Hepatocyte (in vitro differentiated cells): ENCODE measurements at regions not wholly inside any gene's neighbourhood (a gene's known extent, or its start where the extent isn't known, plus 50 kb on each side); places are given as distances from the start of the nearest gene placed in this dataset.

Source experiments
- EZH2 ChIP-seq: fragments of 200-600 bp; sonication (generic); IDR thresholded peaks from 2 replicates; pipeline ENCODE4 v1.6.1; 2016; ENCODE audit warnings: antibody characterized with exemption, mild to moderate bottlenecking, borderline replicate concordance
- TF ChIP-seq, protein P1 (sequence below): fragments of 200-600 bp; sonication (generic); IDR thresholded peaks from 2 replicates; pipeline ENCODE4 v1.5.1; 2016; ENCODE audit warnings: antibody characterized with exemption, mild to moderate bottlenecking; ENCODE audit not compliant: poor library complexity

DNA sequence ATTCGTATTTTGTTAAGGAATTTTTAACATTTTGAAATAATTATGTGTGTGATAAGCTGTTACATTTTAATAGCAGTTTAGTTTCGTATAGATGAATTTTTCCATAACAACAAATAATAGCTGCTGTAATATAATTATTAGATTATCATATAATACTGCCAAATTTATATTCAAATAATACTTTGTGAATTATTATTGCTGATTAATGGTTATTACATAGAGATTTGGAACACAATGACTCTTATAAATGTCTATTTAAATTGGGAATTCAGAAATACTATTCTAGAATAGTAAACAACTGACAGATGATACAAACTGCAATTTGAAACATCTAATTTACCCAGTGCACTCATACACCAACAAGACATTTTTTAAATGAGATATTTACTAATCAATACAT is 73.2 kb upstream of the NEK7 start:
- TF ChIP-seq, protein P1, sequence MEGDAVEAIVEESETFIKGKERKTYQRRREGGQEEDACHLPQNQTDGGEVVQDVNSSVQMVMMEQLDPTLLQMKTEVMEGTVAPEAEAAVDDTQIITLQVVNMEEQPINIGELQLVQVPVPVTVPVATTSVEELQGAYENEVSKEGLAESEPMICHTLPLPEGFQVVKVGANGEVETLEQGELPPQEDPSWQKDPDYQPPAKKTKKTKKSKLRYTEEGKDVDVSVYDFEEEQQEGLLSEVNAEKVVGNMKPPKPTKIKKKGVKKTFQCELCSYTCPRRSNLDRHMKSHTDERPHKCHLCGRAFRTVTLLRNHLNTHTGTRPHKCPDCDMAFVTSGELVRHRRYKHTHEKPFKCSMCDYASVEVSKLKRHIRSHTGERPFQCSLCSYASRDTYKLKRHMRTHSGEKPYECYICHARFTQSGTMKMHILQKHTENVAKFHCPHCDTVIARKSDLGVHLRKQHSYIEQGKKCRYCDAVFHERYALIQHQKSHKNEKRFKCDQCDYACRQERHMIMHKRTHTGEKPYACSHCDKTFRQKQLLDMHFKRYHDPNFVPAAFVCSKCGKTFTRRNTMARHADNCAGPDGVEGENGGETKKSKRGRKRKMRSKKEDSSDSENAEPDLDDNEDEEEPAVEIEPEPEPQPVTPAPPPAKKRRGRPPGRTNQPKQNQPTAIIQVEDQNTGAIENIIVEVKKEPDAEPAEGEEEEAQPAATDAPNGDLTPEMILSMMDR = no peak
- TF ChIP-seq EZH2 = no peak
